GM23338 (cell line): ENCODE measurements at regions not wholly inside any gene's neighbourhood (a gene's known extent, or its start where the extent isn't known, plus 50 kb on each side); places are given as distances from the start of the nearest gene placed in this dataset. TPM values are rescaled to one million over a fixed set of nuclear protein-coding genes. Genes with fewer than 3 reads are reported as not detected.

Experiments
- small RNA-seq: library from RNA; depleted of rRNA; stranded (forward); fragments of <200 nt; gene quantifications from one replicate; pipeline ENCODE3, GENCODE V24; 2014; ENCODE audit warnings: low replicate concordance

Small RNA genes in the stretch of these regions (small RNA-seq; reads per million reads assigned to genes)
- gene AC105424.1 (not detected), gene RF00156 (not detected), gene RN7SL205P (not detected), gene RNU6-224P (not detected)
